ENCODE measurements at regions not wholly inside any gene's neighbourhood (a gene's known extent, or its start where the extent isn't known, plus 50 kb on each side); places are given as distances from the start of the nearest gene placed in this dataset.

- Histone ChIP-seq H3K27me3 (no peaks in the 10 kb centered on the region), H3K79me2 (no peaks in the 10 kb centered on the region), H2AFZ (no peak overlapping the region), H3K9me2 (replicated peaks; ENCODE audit: insufficient read depth) (no peaks in the 10 kb centered on the region), H3K4me2 (no peak overlapping the region), H3K36me3 (replicated peaks; ENCODE audit: insufficient read depth, low read depth) (no peaks in the 10 kb centered on the region), H3K4me1 (ENCODE audit: insufficient read depth) (no peaks in the 10 kb centered on the region), H4K20me1 (ENCODE audit: insufficient read depth, poor library complexity, severe bottlenecking) (no peaks in the 10 kb centered on the region), H3K4me3 (no peak overlapping the region), H3K9me3 (ENCODE audit: low read depth) (no peaks in the 10 kb centered on the region), H3K27ac (no peak overlapping the region)
- WGBS (ENCODE audit: low lambda C conversion rate, missing lambda C conversion rate), result 82% methylated on average over 8 of the region's 8 CpGs
- no peak for DNase-seq (ENCODE audit: low spot score)
- TF ChIP-seq EZH2 (IDR thresholded peaks at IDR 0.05; ENCODE audit: borderline replicate concordance), result no peak
- TF ChIP-seq, protein P1, sequence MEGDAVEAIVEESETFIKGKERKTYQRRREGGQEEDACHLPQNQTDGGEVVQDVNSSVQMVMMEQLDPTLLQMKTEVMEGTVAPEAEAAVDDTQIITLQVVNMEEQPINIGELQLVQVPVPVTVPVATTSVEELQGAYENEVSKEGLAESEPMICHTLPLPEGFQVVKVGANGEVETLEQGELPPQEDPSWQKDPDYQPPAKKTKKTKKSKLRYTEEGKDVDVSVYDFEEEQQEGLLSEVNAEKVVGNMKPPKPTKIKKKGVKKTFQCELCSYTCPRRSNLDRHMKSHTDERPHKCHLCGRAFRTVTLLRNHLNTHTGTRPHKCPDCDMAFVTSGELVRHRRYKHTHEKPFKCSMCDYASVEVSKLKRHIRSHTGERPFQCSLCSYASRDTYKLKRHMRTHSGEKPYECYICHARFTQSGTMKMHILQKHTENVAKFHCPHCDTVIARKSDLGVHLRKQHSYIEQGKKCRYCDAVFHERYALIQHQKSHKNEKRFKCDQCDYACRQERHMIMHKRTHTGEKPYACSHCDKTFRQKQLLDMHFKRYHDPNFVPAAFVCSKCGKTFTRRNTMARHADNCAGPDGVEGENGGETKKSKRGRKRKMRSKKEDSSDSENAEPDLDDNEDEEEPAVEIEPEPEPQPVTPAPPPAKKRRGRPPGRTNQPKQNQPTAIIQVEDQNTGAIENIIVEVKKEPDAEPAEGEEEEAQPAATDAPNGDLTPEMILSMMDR (IDR thresholded peaks at IDR 0.05; ENCODE audit: poor library complexity), result no peak
- TF ChIP-seq EZH2phosphoT487 (IDR thresholded peaks at IDR 0.05; ENCODE audit: low read depth, severe bottlenecking, unreplicated experiment), result no peak
Measured at GRCh38 chr2:71944183-71944550, 203.5 kb downstream of the CYP26B1 start.

GRCh38 chr2:71943238-71944182 is 204.2 kb downstream of the CYP26B1 start:
- Histone ChIP-seq H3K27ac (no peak overlapping the region), H3K27me3 (no peaks in the 10 kb centered on the region), H3K79me2 (no peaks in the 10 kb centered on the region), H3K9me2 (replicated peaks; ENCODE audit: insufficient read depth) (no peaks in the 10 kb centered on the region), H3K4me2 (no peak overlapping the region), H2AFZ (no peak overlapping the region), H3K4me1 (ENCODE audit: insufficient read depth) (no peaks in the 10 kb centered on the region), H3K4me3 (no peak overlapping the region), H3K36me3 (replicated peaks; ENCODE audit: insufficient read depth, low read depth) (no peaks in the 10 kb centered on the region), H4K20me1 (ENCODE audit: insufficient read depth, poor library complexity, severe bottlenecking) (no peaks in the 10 kb centered on the region), H3K9me3 (ENCODE audit: low read depth) (no peaks in the 10 kb centered on the region)
- 94% methylated on average over 16 of the region's 17 CpGs for WGBS (ENCODE audit: low lambda C conversion rate, missing lambda C conversion rate)
- no peak for DNase-seq (ENCODE audit: low spot score)
- no peak for TF ChIP-seq EZH2 (IDR thresholded peaks at IDR 0.05; ENCODE audit: borderline replicate concordance)
- TF ChIP-seq, protein P1 (IDR thresholded peaks at IDR 0.05; ENCODE audit: poor library complexity), result no peak
- no peak for TF ChIP-seq EZH2phosphoT487 (IDR thresholded peaks at IDR 0.05; ENCODE audit: low read depth, severe bottlenecking, unreplicated experiment)

DNA sequence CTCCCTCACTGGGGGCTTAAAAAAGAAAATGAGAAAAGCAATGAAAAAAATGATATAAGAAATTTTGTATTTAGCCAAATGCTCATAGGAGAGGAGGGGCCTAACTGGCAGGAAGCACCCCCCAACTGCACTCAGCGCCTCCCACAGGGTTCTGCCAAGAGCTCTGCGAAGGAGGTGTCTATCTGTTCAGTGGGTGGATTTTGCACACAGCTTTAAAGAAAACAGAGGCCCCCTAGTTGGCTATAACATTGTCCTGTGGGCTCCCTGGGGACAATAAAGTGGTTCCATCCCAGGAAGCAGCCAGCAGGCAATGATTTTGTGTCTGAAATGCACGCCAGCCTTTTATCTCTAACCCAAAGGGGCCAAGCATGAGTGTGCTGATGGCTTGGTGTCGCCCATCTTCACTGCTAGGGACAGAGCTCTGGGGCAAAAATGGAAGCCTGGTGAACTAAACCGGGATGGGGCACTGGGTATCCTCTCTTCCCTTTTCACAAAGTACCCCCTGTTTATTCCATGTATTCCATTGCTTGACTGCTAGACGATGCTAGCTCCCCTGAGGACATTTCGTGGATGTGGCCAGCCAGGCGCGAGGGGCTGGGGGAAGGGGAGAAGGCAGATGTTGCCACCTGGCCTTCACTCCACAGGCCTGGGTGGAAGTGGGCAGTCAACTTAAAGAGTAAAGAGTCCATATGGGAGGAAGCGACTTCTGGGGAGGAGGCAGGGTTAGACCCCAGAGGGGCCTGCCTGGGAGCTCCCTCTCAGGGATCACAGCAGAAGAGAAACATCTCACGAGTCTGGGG is 205.7 kb downstream of the CYP26B1 start:
- H3K27ac ChIP-seq, result no peak overlapping the region
- H3K27me3 ChIP-seq, result no peaks in the 10 kb centered on the region
- no peak overlapping the region for H3K4me3 ChIP-seq
- H4K20me1 ChIP-seq (ENCODE audit: insufficient read depth, poor library complexity, severe bottlenecking), result no peaks in the 10 kb centered on the region
- no peaks in the 10 kb centered on the region for H3K4me1 ChIP-seq (ENCODE audit: insufficient read depth)
- TF ChIP-seq EZH2 (IDR thresholded peaks at IDR 0.05; ENCODE audit: borderline replicate concordance) (no peak), EZH2phosphoT487 (IDR thresholded peaks at IDR 0.05; ENCODE audit: low read depth, severe bottlenecking, unreplicated experiment) (no peak)
- TF ChIP-seq, protein P1 (IDR thresholded peaks at IDR 0.05; ENCODE audit: poor library complexity), result no peak
- H3K36me3 ChIP-seq (replicated peaks; ENCODE audit: insufficient read depth, low read depth), result no peaks in the 10 kb centered on the region
- H2AFZ ChIP-seq, result no peak overlapping the region
- H3K4me2 ChIP-seq, result no peak overlapping the region
- no peaks in the 10 kb centered on the region for H3K9me3 ChIP-seq (ENCODE audit: low read depth)
- no peak for DNase-seq (ENCODE audit: low spot score)
- H3K79me2 ChIP-seq, result no peaks in the 10 kb centered on the region
- 92% methylated on average over 11 of the region's 11 CpGs for WGBS (ENCODE audit: low lambda C conversion rate, missing lambda C conversion rate)
- H3K9me2 ChIP-seq (replicated peaks; ENCODE audit: insufficient read depth), result no peaks in the 10 kb centered on the region

Measured in hepatocyte (in vitro differentiated cells).